Esophagus squamous epithelium (tissue), 5 donors: ENCODE measurements at regions not wholly inside any gene's neighbourhood (a gene's known extent, or its start where the extent isn't known, plus 50 kb on each side); places are given as distances from the start of the nearest gene placed in this dataset.

Source experiments
- DNase-seq: peaks from one replicate; lab custom pipeline; 2025; lab: John Stamatoyannopoulos, UW
- H3K27ac ChIP-seq, 4 donors: fragments of 200-600 bp; sonication (generic); one replicate each; pipeline ENCODE4 v1.5.1; 2016 to 2019; ENCODE audit warnings: mild to moderate bottlenecking in 1 of 4
- H3K27me3 ChIP-seq, 4 donors: fragments of 200-600 bp; sonication (generic); 1 replicate in 3 of 4; 2 replicates in 1 of 4; pipeline versions ENCODE4 v1.5.1 to v1.6.0; 2017 to 2021; ENCODE audit warnings: antibody characterized with exemption in 1 of 4
- H3K36me3 ChIP-seq, 3 donors: fragments of 200-600 bp; sonication (generic); one replicate each; pipeline ENCODE4 v1.5.1; 2016 to 2019
- H3K4me1 ChIP-seq, 3 donors: fragments of 200-600 bp; sonication (generic); one replicate each; pipeline ENCODE4 v1.5.1; 2017 to 2019
- H3K4me3 ChIP-seq, 4 donors: fragments of 200-600 bp; sonication (generic); 1 replicate in 3 of 4; 2 replicates in 1 of 4; pipeline ENCODE4 v1.5.1; 2016 to 2019; ENCODE audit warnings: mild to moderate bottlenecking in 2 of 4, moderate library complexity in 1 of 4
- H3K9me3 ChIP-seq, 3 donors: fragments of 200-600 bp; sonication (generic); one replicate each; pipeline ENCODE4 v1.5.1; 2016 to 2019
- POLR2A ChIP-seq, 4 donors: fragments of 450-650 bp; IDR thresholded peaks; one replicate each; pipeline ENCODE4 v1.6.1; 2017; ENCODE audit warnings: antibody characterized with exemption in 4 of 4, mild to moderate bottlenecking in 4 of 4, moderate library complexity in 3 of 4
- WGBS, 2 donors: methylation state at CpG; one replicate each; pipeline ENCODE4 v1.1.5; 2018; 5-methylcytosine and 5-hydroxymethylcytosine counted together
- intact Hi-C: fragments of 100-400 bp; cut with DNase I; formaldehyde crosslinking; loops from one replicate; pipeline ENCODE4 v1.15.0; 2022
- TF ChIP-seq, protein P1 (sequence below), 6 experiments: fragments of 450-650 bp in 4 of 6; fragments of 200-600 bp in 2 of 6; sonication (generic) in 2 of 6; IDR thresholded peaks; one replicate each; pipeline ENCODE4 v1.5.1; 2016 to 2019; ENCODE audit warnings: antibody characterized with exemption in 6 of 6, mild to moderate bottlenecking in 4 of 6, moderate library complexity in 4 of 6
- donor health status: DM: yes; HTN: yes; CAD: no.

DNA sequence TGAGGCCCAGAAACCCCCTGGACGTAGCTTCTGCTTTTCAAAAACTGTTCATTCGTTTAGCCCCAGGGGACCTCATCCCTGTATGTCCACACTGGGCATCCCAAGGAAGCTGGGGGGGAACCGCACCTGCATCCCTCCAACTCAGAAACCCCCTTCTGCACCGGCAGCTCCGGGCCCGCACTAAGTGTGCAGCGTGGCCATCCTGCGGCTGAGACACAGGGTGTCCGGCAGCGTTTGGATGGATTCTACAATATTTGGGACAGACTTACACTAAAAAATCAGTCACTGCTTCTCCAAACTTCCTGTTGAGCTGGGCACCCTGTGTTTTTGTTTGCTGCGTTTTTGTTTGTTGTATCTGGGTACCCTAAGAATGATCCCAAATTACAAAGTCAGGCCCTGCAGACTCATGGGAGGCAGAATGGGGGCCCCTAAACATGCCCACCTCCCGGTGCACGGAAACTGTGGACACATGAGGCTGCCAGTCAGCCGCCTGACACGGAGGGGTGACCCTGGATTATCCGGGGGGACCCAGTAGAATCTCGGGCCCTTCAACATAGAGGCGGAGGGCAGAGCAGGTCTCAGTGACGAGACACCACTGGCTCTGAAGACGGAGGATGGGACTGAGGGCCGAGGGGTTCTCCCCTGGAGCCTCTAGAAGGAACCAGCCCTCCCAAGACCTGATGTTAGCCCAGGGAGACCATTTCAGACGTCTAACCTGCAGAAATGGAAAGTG is 88.2 kb upstream of the BHLHE23 start:
- Histone ChIP-seq H3K27ac (no peak overlapping the region), H3K36me3 (no peaks in the 10 kb centered on the region), H3K4me1 (peaks cover 0 to 5% (median 0%) of the 10 kb centered on the region in 3 donors), H3K27me3 (peaks cover 0 to 91% (median 1%) of the 10 kb centered on the region in 4 donors), H3K9me3 (no peaks in the 10 kb centered on the region), H3K4me3 (no peak overlapping the region)
- TF ChIP-seq, protein P1, sequence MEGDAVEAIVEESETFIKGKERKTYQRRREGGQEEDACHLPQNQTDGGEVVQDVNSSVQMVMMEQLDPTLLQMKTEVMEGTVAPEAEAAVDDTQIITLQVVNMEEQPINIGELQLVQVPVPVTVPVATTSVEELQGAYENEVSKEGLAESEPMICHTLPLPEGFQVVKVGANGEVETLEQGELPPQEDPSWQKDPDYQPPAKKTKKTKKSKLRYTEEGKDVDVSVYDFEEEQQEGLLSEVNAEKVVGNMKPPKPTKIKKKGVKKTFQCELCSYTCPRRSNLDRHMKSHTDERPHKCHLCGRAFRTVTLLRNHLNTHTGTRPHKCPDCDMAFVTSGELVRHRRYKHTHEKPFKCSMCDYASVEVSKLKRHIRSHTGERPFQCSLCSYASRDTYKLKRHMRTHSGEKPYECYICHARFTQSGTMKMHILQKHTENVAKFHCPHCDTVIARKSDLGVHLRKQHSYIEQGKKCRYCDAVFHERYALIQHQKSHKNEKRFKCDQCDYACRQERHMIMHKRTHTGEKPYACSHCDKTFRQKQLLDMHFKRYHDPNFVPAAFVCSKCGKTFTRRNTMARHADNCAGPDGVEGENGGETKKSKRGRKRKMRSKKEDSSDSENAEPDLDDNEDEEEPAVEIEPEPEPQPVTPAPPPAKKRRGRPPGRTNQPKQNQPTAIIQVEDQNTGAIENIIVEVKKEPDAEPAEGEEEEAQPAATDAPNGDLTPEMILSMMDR (IDR thresholded peaks at IDR 0.05), result no peak
- no peak for TF ChIP-seq POLR2A (IDR thresholded peaks at IDR 0.05)
- WGBS, 2 donors, result 70 to 72% methylated on average over 10 to 21 of the region's 22 CpGs
- DNase-seq, result no peak
- intact Hi-C loops, result no loop called here

DNA sequence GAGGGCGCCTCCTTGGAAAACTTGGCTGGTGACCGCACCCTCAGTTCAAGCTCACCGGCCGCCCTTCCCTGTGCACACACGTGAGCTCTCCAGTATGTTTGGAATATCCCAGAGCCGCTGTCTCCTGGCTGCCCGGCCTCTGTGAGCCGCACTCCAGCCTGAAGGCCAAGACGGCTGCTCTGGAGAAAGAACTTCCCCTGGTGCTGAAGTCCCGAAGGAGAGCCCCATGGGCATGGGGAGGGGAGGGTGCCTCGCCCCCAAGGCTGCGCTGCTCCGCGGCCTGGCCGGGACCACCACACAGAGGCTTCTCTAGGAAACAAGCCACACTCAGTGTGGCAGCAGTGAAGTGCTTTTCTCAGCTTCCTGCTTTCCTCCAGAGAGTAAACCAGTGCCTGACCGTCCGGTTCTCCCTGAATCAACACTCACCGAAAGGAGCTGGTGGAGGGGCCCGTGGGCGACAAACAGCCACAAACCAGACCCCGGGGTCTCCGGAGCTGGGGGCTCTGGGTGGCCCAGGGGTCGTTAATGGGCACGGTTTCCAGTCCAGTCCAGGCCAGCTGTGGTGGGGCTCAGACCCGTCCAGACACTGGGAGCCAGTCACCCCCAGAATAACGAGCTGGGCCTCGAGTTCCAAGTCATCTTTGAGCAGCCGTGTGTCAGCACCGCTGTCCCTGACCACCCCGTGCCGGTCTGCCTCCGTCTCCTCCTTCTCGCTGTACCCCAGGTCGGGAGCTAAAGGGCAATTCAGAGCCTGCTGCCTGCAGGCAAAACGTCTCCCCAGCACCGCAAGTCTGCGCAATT is 87.4 kb upstream of the BHLHE23 start:
- intact Hi-C loops, result no loop called here
- no peak overlapping the region for H3K4me3 ChIP-seq
- no peak overlapping the region for H3K27ac ChIP-seq
- peaks cover 0 to 91% (median 1%) of the 10 kb centered on the region in 4 donors for H3K27me3 ChIP-seq
- peaks cover 0 to 5% (median 0%) of the 10 kb centered on the region in 3 donors for H3K4me1 ChIP-seq
- no peak for DNase-seq
- H3K36me3 ChIP-seq, result no peaks in the 10 kb centered on the region
- TF ChIP-seq POLR2A (IDR thresholded peaks at IDR 0.05), result no peak
- TF ChIP-seq, protein P1 (IDR thresholded peaks at IDR 0.05), result no peak
- 56 to 58% methylated on average over 7 to 13 of the region's 37 CpGs for WGBS, 2 donors
- no peaks in the 10 kb centered on the region for H3K9me3 ChIP-seq

DNA sequence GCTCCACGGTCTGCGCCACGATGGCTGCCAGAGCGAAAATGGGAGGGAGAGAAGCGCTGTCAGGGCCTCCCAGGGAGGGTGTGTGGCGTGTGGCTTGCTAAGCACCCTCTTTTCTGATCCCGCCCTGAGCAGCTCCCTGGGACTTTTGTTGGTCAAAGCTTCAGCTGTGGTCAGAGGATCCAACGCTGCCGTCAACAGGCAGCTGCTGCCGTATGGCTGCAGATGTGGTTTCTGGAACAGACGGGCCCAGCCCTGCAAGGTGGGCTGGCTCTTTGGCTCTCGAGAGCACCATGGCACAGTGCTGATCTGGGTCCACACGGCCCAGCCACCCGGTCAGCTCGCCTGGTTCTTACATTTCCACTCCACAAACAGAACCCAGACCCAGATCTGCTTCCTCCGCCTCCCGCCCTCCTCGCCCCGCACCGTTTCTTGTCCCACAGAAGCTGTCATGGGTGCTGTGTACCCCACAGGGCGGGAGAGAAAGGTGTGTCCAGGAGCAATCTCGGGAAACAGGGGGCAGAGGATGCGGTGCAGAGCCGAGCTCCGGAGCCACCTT is 86.0 kb upstream of the BHLHE23 start:
- no peak for DNase-seq
- intact Hi-C loops, result no loop called here
- H3K4me3 ChIP-seq, result no peak overlapping the region
- H3K27me3 ChIP-seq, result peaks cover 0 to 91% (median 1%) of the 10 kb centered on the region in 4 donors
- WGBS, 2 donors, result 72 to 83% methylated on average over 8 of the region's 25 CpGs
- TF ChIP-seq, protein P1 (IDR thresholded peaks at IDR 0.05), result no peak
- no peak for TF ChIP-seq POLR2A (IDR thresholded peaks at IDR 0.05)
- H3K36me3 ChIP-seq, result no peaks in the 10 kb centered on the region
- H3K4me1 ChIP-seq, result peaks cover 0 to 5% (median 0%) of the 10 kb centered on the region in 3 donors
- no peak overlapping the region for H3K27ac ChIP-seq
- no peaks in the 10 kb centered on the region for H3K9me3 ChIP-seq

DNA sequence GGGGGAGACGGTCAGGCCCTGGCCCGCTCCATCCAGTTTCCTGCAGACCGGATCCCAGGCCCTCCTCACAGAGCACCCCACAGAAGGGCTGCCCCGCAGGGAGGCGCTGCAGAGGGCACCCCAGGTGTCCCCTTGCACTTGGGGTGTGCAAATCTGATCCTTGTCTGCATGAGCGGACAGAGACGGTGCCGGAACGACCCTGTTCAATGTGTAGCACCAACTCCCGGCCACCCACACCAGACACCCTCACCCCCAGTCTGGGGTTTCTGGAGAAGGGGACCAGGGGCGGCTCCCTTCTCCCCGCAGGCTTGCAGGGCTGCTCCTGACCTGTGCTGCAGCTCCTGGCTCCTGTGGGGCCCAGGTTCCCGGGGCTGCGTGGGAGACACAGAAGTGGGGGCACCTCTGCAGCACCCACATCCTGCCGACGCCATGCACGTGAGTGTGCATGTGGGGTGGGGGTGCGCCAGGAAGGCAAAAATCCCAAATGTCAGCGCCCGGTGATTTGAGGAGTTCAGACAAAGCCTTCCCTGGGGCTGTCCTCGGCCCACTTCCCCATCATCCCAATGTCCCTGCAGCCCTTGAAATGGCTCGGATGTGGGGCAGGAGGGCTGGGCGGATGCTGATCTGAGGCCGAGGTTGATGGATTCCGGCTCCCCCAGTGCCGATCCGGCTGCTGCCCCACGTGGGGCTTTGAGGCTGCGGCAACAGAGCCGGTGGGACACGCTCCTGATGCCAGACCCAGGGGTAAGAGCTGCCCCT is 85.3 kb upstream of the BHLHE23 start:
- Histone ChIP-seq H3K27me3 (peaks cover 0 to 91% (median 1%) of the 10 kb centered on the region in 4 donors), H3K4me1 (peaks cover 0 to 5% (median 0%) of the 10 kb centered on the region in 3 donors), H3K4me3 (no peak overlapping the region), H3K27ac (no peak overlapping the region), H3K36me3 (no peaks in the 10 kb centered on the region), H3K9me3 (no peaks in the 10 kb centered on the region)
- WGBS, 2 donors, result 73 to 74% methylated on average over 4 to 10 of the region's 31 CpGs
- intact Hi-C loops, result no loop called here
- TF ChIP-seq POLR2A (IDR thresholded peaks at IDR 0.05), result no peak
- TF ChIP-seq, protein P1 (IDR thresholded peaks at IDR 0.05), result no peak
- no peak for DNase-seq
